NT2/D1 (cell line): ENCODE measurements at regions not wholly inside any gene's neighbourhood (a gene's known extent, or its start where the extent isn't known, plus 50 kb on each side); places are given as distances from the start of the nearest gene placed in this dataset.

Source experiments
- SUZ12 ChIP-seq: IDR thresholded peaks from 2 replicates; pipeline ENCODE4 v1.6.1; 2011; ENCODE audit not compliant: insufficient read length, insufficient read depth; ENCODE audit errors: extremely low read depth
- YY1 ChIP-seq: IDR thresholded peaks from 2 replicates; pipeline ENCODE4 v1.6.1; 2011; ENCODE audit not compliant: insufficient read length, insufficient read depth

DNA sequence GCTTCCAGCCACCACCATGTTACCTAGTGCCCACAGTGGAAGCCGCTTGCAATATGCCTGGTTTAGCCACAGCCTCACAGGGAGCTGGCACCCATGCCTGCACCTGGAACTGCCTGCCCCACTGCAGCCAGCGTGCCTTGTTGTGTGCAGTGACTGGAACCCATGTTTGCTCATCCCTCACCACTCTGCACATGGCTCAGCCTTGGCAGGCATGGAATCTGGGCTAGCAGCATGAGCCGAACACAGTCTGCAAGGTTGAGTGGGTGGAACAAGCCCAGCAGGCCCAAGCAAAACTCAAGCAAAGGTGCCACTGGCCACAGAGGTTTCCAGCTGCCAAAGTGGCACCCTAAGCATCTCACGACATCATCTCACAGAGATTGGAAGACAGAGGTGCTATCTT, 269.5 kb downstream of the PCDH20 start:
- TF ChIP-seq SUZ12 (no peak), YY1 (no peak)
